M059J (cell line): ENCODE measurements at regions not wholly inside any gene's neighbourhood (a gene's known extent, or its start where the extent isn't known, plus 50 kb on each side); places are given as distances from the start of the nearest gene placed in this dataset.

Source experiments
- DNase-seq: peaks from one replicate; pipeline ENCODE4 v3.0.0-alpha.2; 2012; ENCODE audit warnings: low read depth

DNA sequence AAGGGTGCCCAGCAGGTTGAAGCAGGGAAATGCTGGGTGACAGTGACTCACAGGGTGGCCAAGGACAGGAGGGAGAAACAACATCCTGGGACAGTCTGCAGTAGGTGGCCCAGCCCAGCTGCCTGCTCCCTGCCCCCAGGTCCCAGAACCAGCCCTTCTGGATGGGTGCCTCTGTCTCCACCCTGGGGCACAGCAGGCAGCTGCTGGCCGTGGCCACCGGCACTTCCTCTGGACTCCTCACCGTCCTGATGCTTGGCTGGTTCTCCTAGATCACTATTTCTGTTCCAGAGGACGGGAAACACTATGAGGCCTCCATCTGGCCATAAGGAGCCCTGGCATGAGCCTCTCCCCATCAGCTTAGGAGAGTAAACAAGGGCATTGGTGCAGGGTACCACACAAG, 258.9 kb downstream of the XXYLT1 start:
- DNase-seq: no peak

DNA sequence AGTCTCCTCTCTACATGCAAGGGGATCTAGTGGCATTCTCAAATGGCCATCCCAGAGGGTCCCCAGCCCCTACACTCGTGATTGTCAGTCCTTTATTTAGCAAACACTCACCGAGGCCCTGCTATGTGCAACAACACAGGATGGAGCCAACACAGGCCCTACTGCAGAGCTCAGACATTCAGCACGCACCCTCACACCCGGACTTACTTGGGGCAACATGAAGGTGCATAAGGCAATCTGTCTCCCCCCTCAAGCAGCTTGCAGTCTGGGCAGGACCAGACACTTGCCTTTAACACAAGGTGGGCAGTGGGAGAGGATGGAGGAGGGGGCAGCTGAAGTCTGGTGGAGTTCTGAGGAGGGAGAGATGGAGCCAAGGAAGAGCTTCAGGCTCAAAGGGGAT, 258.4 kb downstream of the XXYLT1 start:
- no peak for DNase-seq

DNA sequence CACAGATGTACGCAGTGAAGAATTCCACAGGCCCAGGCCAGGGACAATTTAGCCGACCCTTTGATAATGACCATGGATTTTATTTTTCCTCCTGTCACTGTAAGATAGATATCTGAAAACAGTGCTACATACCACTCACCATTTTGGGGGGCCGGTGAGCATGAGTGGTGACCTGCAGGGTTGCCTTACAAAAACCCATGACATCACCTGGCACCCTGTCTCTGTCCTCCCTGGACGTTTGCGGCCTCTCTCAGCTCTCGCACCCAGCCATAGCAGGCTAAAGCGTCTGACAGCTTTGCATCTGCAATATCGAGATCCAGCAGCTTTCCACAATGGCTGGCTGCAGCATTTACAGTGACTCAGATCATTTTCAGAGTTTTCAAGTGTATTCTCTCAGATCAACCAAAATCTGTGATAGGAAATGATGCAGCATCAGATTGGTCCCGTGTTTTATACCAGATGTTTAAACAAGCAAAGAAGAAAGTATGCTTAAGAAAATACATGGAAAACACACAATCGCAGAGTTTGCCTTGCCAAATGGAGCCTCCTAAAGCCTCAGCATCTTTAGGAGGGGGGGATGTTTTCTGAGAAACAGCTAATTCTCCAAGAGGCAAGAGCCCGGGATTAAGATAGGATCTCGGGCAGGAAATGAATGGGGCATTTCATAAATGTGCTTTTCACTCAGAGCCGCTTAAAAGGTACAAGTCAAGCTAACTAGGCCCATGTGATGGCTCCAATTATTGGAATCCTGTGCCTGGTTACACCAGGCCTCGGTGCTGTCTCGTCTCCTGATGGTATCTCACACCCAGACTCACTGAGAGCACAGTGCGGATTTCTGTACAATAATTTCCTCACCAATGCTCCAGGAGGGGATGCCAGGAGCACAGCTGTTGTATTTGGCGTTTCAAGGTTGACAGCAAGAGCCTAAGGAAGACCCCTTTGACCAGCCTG, 257.3 kb downstream of the XXYLT1 start:
- no peak for DNase-seq

DNA sequence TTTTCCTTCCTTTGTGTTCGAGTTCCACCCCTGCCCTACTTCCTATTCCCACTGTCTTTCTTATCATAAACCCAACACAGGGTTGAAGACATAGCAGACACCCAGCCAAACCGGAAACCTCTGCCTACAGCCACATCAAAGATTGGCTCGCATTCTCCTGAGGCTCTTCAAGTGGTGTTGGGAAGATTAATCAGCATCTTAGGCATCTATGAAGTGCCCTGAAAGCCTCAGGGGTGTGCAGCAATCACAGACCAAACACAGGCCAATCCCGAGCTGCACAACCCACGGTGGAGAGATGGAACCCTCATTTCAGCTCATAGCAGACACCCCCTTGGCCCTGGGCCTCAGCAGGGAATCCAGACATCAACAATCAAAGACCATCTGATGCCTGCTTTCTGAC, 255.9 kb downstream of the XXYLT1 start:
- peak; percentile 75 for DNase-seq

DNA sequence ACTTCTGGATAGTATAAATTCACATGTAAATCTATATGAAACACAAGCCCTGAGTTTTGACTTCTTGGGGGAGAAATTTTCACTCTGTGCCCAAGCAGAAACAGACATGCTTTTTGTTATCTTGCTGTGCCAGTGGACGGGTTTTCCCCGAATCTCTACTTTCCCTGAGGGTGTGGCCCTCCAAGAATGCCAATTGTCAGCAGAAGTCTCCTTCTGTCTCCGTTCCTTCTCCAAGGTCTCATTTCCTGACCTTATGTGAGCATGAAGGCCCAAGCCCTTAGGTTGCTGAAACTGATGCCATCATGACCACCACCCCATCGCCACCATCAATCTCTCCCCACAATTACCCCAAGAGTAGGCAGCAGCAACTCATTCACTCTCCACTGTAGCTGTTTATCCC, 253.8 kb downstream of the XXYLT1 start:
- no peak for DNase-seq
